CD4-positive, alpha-beta T cell treated with Interleukin-4 for 4 hours (primary cell): ENCODE measurements at regions not wholly inside any gene's neighbourhood (a gene's known extent, or its start where the extent isn't known, plus 50 kb on each side); places are given as distances from the start of the nearest gene placed in this dataset.

Experiments used
- DNase-seq: peaks from one replicate; pipeline ENCODE4 v3.0.0-alpha.2; 2020

GRCh38 chr18:24958001-24958400 is 394.0 kb downstream of the ZNF521 start:
- no peak for DNase-seq

GRCh38 chr18:24959051-24959476 is 392.9 kb downstream of the ZNF521 start:
- no peak for DNase-seq

- no peak for DNase-seq
Observed at GRCh38 chr18:24964216-24964615, 387.8 kb downstream of the ZNF521 start.

- no peak for DNase-seq
Observed at GRCh38 chr18:24968238-24968775, 383.7 kb downstream of the ZNF521 start.

GRCh38 chr18:24972577-24972976 is 379.4 kb downstream of the ZNF521 start:
- DNase-seq: no peak

- DNase-seq: no peak
Observed at GRCh38 chr18:24974431-24974830, 377.5 kb downstream of the ZNF521 start.

GRCh38 chr18:24975496-24976372 is 376.2 kb downstream of the ZNF521 start:
- no peak for DNase-seq

GRCh38 chr18:24976502-24976901 is 375.5 kb downstream of the ZNF521 start:
- no peak for DNase-seq

- DNase-seq: no peak
Observed at GRCh38 chr18:24979235-24979634, 372.7 kb downstream of the ZNF521 start.

- DNase-seq: no peak
Observed at GRCh38 chr18:24982831-24983230, 369.1 kb downstream of the ZNF521 start.

GRCh38 chr18:24983566-24984139 is 368.3 kb downstream of the ZNF521 start:
- DNase-seq: no peak

- no peak for DNase-seq
Observed at GRCh38 chr18:24985586-24985985, 366.4 kb downstream of the ZNF521 start.

- DNase-seq: no peak
Observed at GRCh38 chr18:24986666-24987302, 365.2 kb downstream of the ZNF521 start.

GRCh38 chr18:24987303-24988252 is 364.4 kb downstream of the ZNF521 start:
- DNase-seq: no peak

GRCh38 chr18:24988253-24988840 is 363.6 kb downstream of the ZNF521 start:
- DNase-seq: no peak

GRCh38 chr18:24989760-24990593 is 362.0 kb downstream of the ZNF521 start:
- DNase-seq: no peak

- DNase-seq: no peak
Observed at GRCh38 chr18:24990671-24991134, 361.3 kb downstream of the ZNF521 start.

GRCh38 chr18:24991141-24992060 is 360.6 kb downstream of the ZNF521 start:
- DNase-seq: no peak

- no peak for DNase-seq
Observed at GRCh38 chr18:24992491-24992890, 359.5 kb downstream of the ZNF521 start.

- no peak for DNase-seq
Observed at GRCh38 chr18:24993628-24994027, 358.3 kb downstream of the ZNF521 start.
